HepG2 (cell line): ENCODE measurements at regions not wholly inside any gene's neighbourhood (a gene's known extent, or its start where the extent isn't known, plus 50 kb on each side); places are given as distances from the start of the nearest gene placed in this dataset.

Experiments used
- CBFB ChIP-seq: sonication (generic); formaldehyde crosslinking; IDR thresholded peaks from 2 replicates; pipeline ENCODE4 v1.4.0; 2020; ENCODE audit warnings: missing genetic modification reagents
- DNMT1 ChIP-seq: sonication (generic); formaldehyde crosslinking; IDR thresholded peaks from 2 replicates; pipeline ENCODE4 v1.5.1; 2020; ENCODE audit warnings: mild to moderate bottlenecking, missing genetic modification reagents
- EP300 ChIP-seq, 3 experiments: sonication (generic) in 1 of 3; formaldehyde crosslinking in 1 of 3; IDR thresholded peaks; 2 replicates each; pipeline versions ENCODE4 v1.5.1 to v1.6.1; 2011 to 2020; ENCODE audit warnings: low read depth in 2 of 3, low read length in 2 of 3, borderline replicate concordance in 1 of 3, improper control_type of control experiment in 1 of 3, mild to moderate bottlenecking in 1 of 3, missing genetic modification reagents in 1 of 3, moderate library complexity in 1 of 3
- GATAD2A ChIP-seq: IDR thresholded peaks from 2 replicates; pipeline ENCODE4 v1.6.1; 2016
- SALL1 ChIP-seq: sonication (generic); formaldehyde crosslinking; IDR thresholded peaks from 2 replicates; pipeline ENCODE4 v1.8.0; 2022; ENCODE audit warnings: mild to moderate bottlenecking, missing genetic modification reagents
- SP140L ChIP-seq: sonication (generic); formaldehyde crosslinking; IDR thresholded peaks from 2 replicates; pipeline ENCODE4 v1.4.0; 2020; ENCODE audit warnings: missing genetic modification reagents, borderline replicate concordance
- ZKSCAN1 ChIP-seq: fragments of 150-350 bp; IDR thresholded peaks from 2 replicates; pipeline ENCODE4 v1.6.1; 2014; ENCODE audit warnings: low read length
- ZKSCAN5 ChIP-seq: sonication (generic); formaldehyde crosslinking; IDR thresholded peaks from 2 replicates; pipeline ENCODE4 v1.5.1; 2020; ENCODE audit warnings: mild to moderate bottlenecking, missing genetic modification reagents
- ZNF180 ChIP-seq: sonication (generic); formaldehyde crosslinking; IDR thresholded peaks from 2 replicates; pipeline ENCODE4 v1.4.0; 2020; ENCODE audit warnings: low read depth, missing genetic modification reagents, borderline replicate concordance
- ZNF431 ChIP-seq: sonication (generic); formaldehyde crosslinking; IDR thresholded peaks from 2 replicates; pipeline ENCODE4 v1.9.0; 2022; ENCODE audit warnings: missing genetic modification reagents, low read depth, mild to moderate bottlenecking, borderline replicate concordance
- ZNF484 ChIP-seq: sonication (generic); formaldehyde crosslinking; IDR thresholded peaks from 2 replicates; pipeline ENCODE4 v1.5.1; 2020; ENCODE audit warnings: mild to moderate bottlenecking, low read depth, missing genetic modification reagents, borderline replicate concordance
- TF ChIP-seq, protein P1 (sequence below): sonication (generic); formaldehyde crosslinking; IDR thresholded peaks from 2 replicates; pipeline ENCODE4 v1.5.0; 2020; ENCODE audit warnings: mild to moderate bottlenecking, missing genetic modification reagents, moderate library complexity

DNA sequence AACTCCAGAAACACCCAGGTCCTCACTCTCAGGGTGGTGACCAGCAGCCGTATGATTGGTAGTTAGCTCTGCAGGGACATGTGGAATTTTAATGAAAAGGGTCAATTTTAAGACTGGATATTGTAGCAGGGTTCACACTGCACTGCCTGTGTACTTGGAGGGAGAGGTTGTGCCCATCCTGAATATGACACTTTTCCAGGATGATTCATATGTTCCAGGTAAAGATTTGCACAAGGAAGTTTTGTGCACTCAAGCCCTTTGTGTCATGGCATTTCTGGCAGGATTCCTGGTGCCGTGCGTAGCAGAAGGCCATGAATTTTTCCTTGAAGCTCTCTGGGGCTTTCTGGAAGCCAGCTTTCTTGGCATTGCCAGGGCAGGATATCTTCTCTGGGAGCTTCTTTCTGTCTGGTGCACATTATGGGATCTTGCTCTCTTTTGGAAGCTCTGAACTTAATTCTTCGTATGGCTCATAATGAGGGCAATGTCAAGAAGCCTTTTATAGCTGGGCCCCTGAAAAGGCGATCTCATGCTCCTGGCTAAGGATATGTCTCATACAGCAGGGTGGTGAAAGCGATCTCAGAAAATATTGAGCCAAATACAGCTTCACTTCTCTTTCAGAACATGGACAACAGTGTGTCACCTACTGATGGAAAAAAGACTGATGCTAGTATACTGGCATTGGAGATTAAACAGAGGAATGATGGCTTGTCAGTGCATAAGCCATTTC is 1133.9 kb downstream of the AACS start:
- TF ChIP-seq ZNF180 (no peak), ZNF484 (no peak), SP140L (no peak), GATAD2A (no peak), DNMT1 (no peak), CBFB (CRISPR knock-in tag) (no peak), SALL1 (CRISPR knock-in tag) (no peak), EP300 (IDR thresholded peaks at IDR 0.05; ENCODE audit: low read depth in 2 of 2, low read length in 2 of 2) (no peak), EP300 (CRISPR knock-in tag; IDR thresholded peaks at IDR 0.05; ENCODE audit: borderline replicate concordance) (no peak), ZKSCAN1 (no peak), ZNF431 (CRISPR knock-in tag) (no peak), ZKSCAN5 (no peak)
- TF ChIP-seq, protein P1, sequence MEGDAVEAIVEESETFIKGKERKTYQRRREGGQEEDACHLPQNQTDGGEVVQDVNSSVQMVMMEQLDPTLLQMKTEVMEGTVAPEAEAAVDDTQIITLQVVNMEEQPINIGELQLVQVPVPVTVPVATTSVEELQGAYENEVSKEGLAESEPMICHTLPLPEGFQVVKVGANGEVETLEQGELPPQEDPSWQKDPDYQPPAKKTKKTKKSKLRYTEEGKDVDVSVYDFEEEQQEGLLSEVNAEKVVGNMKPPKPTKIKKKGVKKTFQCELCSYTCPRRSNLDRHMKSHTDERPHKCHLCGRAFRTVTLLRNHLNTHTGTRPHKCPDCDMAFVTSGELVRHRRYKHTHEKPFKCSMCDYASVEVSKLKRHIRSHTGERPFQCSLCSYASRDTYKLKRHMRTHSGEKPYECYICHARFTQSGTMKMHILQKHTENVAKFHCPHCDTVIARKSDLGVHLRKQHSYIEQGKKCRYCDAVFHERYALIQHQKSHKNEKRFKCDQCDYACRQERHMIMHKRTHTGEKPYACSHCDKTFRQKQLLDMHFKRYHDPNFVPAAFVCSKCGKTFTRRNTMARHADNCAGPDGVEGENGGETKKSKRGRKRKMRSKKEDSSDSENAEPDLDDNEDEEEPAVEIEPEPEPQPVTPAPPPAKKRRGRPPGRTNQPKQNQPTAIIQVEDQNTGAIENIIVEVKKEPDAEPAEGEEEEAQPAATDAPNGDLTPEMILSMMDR (CRISPR knock-in tag) = no peak
